ENCODE measurements at regions not wholly inside any gene's neighbourhood (a gene's known extent, or its start where the extent isn't known, plus 50 kb on each side); places are given as distances from the start of the nearest gene placed in this dataset.

GRCh38 chr11:129591527-129591926 lies 215.9 kb downstream of the BARX2 start:
- H2AK5ac ChIP-seq (ENCODE audit: low read length): no peak overlapping the region
- no peak overlapping the region for H3K4me2 ChIP-seq (ENCODE audit: low read length)
- H3K4me1 ChIP-seq (ENCODE audit: control insufficient read depth, low read depth, low read length): peaks cover 29% of the 10 kb centered on the region
- H3K4ac ChIP-seq (ENCODE audit: low read depth, low read length): no peak overlapping the region
- H3K27me3 ChIP-seq (ENCODE audit: insufficient read depth, low read length, poor library complexity): no peaks in the 10 kb centered on the region
- H3K9ac ChIP-seq (ENCODE audit: low read length): no peak overlapping the region
- H3K18ac ChIP-seq (ENCODE audit: low read length): no peak overlapping the region
- H3K23ac ChIP-seq (ENCODE audit: low read length): no peak overlapping the region
- H3K36me3 ChIP-seq (ENCODE audit: control insufficient read depth, insufficient read depth, low read length): no peaks in the 10 kb centered on the region
- H4K5ac ChIP-seq (ENCODE audit: low read length): no peak overlapping the region
- no peak for DNase-seq
- WGBS (ENCODE audit: extremely low coverage, insufficient coverage, low lambda C conversion rate): no CpG with 5 or more reads among the region's 2 CpGs
- H3K4me3 ChIP-seq (ENCODE audit: low read length): no peak overlapping the region
- H2BK120ac ChIP-seq (ENCODE audit: low read depth, low read length): no peak overlapping the region
- no peak overlapping the region for H2BK5ac ChIP-seq (ENCODE audit: low read length)
- H3K27ac ChIP-seq (ENCODE audit: low read depth, low read length): no peak overlapping the region
- H3K79me1 ChIP-seq (ENCODE audit: low read length): no peaks in the 10 kb centered on the region
- H4K8ac ChIP-seq (ENCODE audit: low read depth, low read length): no peak overlapping the region
- H3K56ac ChIP-seq (ENCODE audit: low read length): no peak overlapping the region
- no peak overlapping the region for H2BK15ac ChIP-seq (replicated peaks; ENCODE audit: low read depth)
- H3K79me2 ChIP-seq (ENCODE audit: control insufficient read depth, insufficient read depth, low read length): no peaks in the 10 kb centered on the region

- Histone ChIP-seq H2BK120ac (ENCODE audit: low read depth, low read length) (no peak overlapping the region), H4K5ac (ENCODE audit: low read length) (no peak overlapping the region), H2BK5ac (ENCODE audit: low read length) (no peak overlapping the region), H3K27me3 (ENCODE audit: insufficient read depth, low read length, poor library complexity) (no peaks in the 10 kb centered on the region), H3K4me2 (ENCODE audit: low read length) (no peak overlapping the region), H2AK5ac (ENCODE audit: low read length) (no peak overlapping the region), H3K56ac (ENCODE audit: low read length) (no peak overlapping the region), H3K27ac (ENCODE audit: low read depth, low read length) (no peak overlapping the region), H2BK15ac (replicated peaks; ENCODE audit: low read depth) (peak overlapping the region; percentile 61), H3K79me2 (ENCODE audit: control insufficient read depth, insufficient read depth, low read length) (no peaks in the 10 kb centered on the region), H3K4me3 (ENCODE audit: low read length) (no peak overlapping the region), H4K8ac (ENCODE audit: low read depth, low read length) (no peak overlapping the region), H3K4ac (ENCODE audit: low read depth, low read length) (no peak overlapping the region), H3K79me1 (ENCODE audit: low read length) (no peaks in the 10 kb centered on the region), H3K4me1 (ENCODE audit: control insufficient read depth, low read depth, low read length) (peaks cover 27% of the 10 kb centered on the region), H3K9ac (ENCODE audit: low read length) (no peak overlapping the region), H3K23ac (ENCODE audit: low read length) (no peak overlapping the region), H3K18ac (ENCODE audit: low read length) (no peak overlapping the region), H3K36me3 (ENCODE audit: control insufficient read depth, insufficient read depth, low read length) (no peaks in the 10 kb centered on the region)
- no CpG with 5 or more reads among the region's 8 CpGs for WGBS (ENCODE audit: extremely low coverage, insufficient coverage, low lambda C conversion rate)
- no peak for DNase-seq
Measured at GRCh38 chr11:129592191-129592590, 216.5 kb downstream of the BARX2 start.

- Histone ChIP-seq H3K23ac (ENCODE audit: low read length) (no peak overlapping the region), H3K36me3 (ENCODE audit: control insufficient read depth, insufficient read depth, low read length) (no peaks in the 10 kb centered on the region), H3K4me2 (ENCODE audit: low read length) (no peak overlapping the region), H4K8ac (ENCODE audit: low read depth, low read length) (no peak overlapping the region), H2AK5ac (ENCODE audit: low read length) (no peak overlapping the region), H3K27ac (ENCODE audit: low read depth, low read length) (no peak overlapping the region), H2BK120ac (ENCODE audit: low read depth, low read length) (no peak overlapping the region), H3K79me2 (ENCODE audit: control insufficient read depth, insufficient read depth, low read length) (no peaks in the 10 kb centered on the region), H3K18ac (ENCODE audit: low read length) (peak overlapping the region; percentile 31), H3K9ac (ENCODE audit: low read length) (no peak overlapping the region), H3K4ac (ENCODE audit: low read depth, low read length) (no peak overlapping the region), H3K27me3 (ENCODE audit: insufficient read depth, low read length, poor library complexity) (no peaks in the 10 kb centered on the region), H2BK5ac (ENCODE audit: low read length) (no peak overlapping the region), H3K4me3 (ENCODE audit: low read length) (no peak overlapping the region), H4K5ac (ENCODE audit: low read length) (peak overlapping the region; percentile 16), H3K56ac (ENCODE audit: low read length) (peak overlapping the region; percentile 53), H2BK15ac (replicated peaks; ENCODE audit: low read depth) (no peak overlapping the region), H3K4me1 (ENCODE audit: control insufficient read depth, low read depth, low read length) (peaks cover 25% of the 10 kb centered on the region), H3K79me1 (ENCODE audit: low read length) (no peaks in the 10 kb centered on the region)
- no CpG with 5 or more reads among the region's 2 CpGs for WGBS (ENCODE audit: extremely low coverage, insufficient coverage, low lambda C conversion rate)
- peak; percentile 92 for DNase-seq
Measured at GRCh38 chr11:129593098-129593497, 217.4 kb downstream of the BARX2 start.

- Histone ChIP-seq H2BK120ac (ENCODE audit: low read depth, low read length) (no peak overlapping the region), H3K79me1 (ENCODE audit: low read length) (no peaks in the 10 kb centered on the region), H3K56ac (ENCODE audit: low read length) (no peak overlapping the region), H2BK5ac (ENCODE audit: low read length) (no peak overlapping the region), H3K4me3 (ENCODE audit: low read length) (no peak overlapping the region), H3K4ac (ENCODE audit: low read depth, low read length) (no peak overlapping the region), H3K36me3 (ENCODE audit: control insufficient read depth, insufficient read depth, low read length) (no peaks in the 10 kb centered on the region), H4K5ac (ENCODE audit: low read length) (no peak overlapping the region), H3K27ac (ENCODE audit: low read depth, low read length) (no peak overlapping the region), H3K4me1 (ENCODE audit: control insufficient read depth, low read depth, low read length) (peaks cover 13% of the 10 kb centered on the region), H2BK15ac (replicated peaks; ENCODE audit: low read depth) (no peak overlapping the region), H3K4me2 (ENCODE audit: low read length) (no peak overlapping the region), H3K27me3 (ENCODE audit: insufficient read depth, low read length, poor library complexity) (no peaks in the 10 kb centered on the region), H3K18ac (ENCODE audit: low read length) (no peak overlapping the region), H4K8ac (ENCODE audit: low read depth, low read length) (no peak overlapping the region), H3K79me2 (ENCODE audit: control insufficient read depth, insufficient read depth, low read length) (no peaks in the 10 kb centered on the region), H3K23ac (ENCODE audit: low read length) (no peak overlapping the region), H2AK5ac (ENCODE audit: low read length) (no peak overlapping the region), H3K9ac (ENCODE audit: low read length) (no peak overlapping the region)
- no CpG with 5 or more reads among the region's 9 CpGs for WGBS (ENCODE audit: extremely low coverage, insufficient coverage, low lambda C conversion rate)
- peak; percentile 46 for DNase-seq
Measured at GRCh38 chr11:129595038-129595962, 219.7 kb downstream of the BARX2 start.

- Histone ChIP-seq H4K8ac (ENCODE audit: low read depth, low read length) (no peak overlapping the region), H3K18ac (ENCODE audit: low read length) (no peak overlapping the region), H2BK120ac (ENCODE audit: low read depth, low read length) (no peak overlapping the region), H3K4me3 (ENCODE audit: low read length) (no peak overlapping the region), H3K9ac (ENCODE audit: low read length) (no peak overlapping the region), H3K79me1 (ENCODE audit: low read length) (no peaks in the 10 kb centered on the region), H3K4ac (ENCODE audit: low read depth, low read length) (no peak overlapping the region), H3K4me2 (ENCODE audit: low read length) (no peak overlapping the region), H3K56ac (ENCODE audit: low read length) (no peak overlapping the region), H3K23ac (ENCODE audit: low read length) (no peak overlapping the region), H3K4me1 (ENCODE audit: control insufficient read depth, low read depth, low read length) (peaks cover 6% of the 10 kb centered on the region), H4K5ac (ENCODE audit: low read length) (no peak overlapping the region), H2BK15ac (replicated peaks; ENCODE audit: low read depth) (no peak overlapping the region), H3K27ac (ENCODE audit: low read depth, low read length) (no peak overlapping the region), H2BK5ac (ENCODE audit: low read length) (no peak overlapping the region), H3K27me3 (ENCODE audit: insufficient read depth, low read length, poor library complexity) (no peaks in the 10 kb centered on the region), H2AK5ac (ENCODE audit: low read length) (peak overlapping the region; percentile 18), H3K79me2 (ENCODE audit: control insufficient read depth, insufficient read depth, low read length) (no peaks in the 10 kb centered on the region), H3K36me3 (ENCODE audit: control insufficient read depth, insufficient read depth, low read length) (no peaks in the 10 kb centered on the region)
- no peak for DNase-seq
- WGBS (ENCODE audit: extremely low coverage, insufficient coverage, low lambda C conversion rate): no CpG with 5 or more reads among the region's 4 CpGs
Measured at GRCh38 chr11:129596351-129596750, 219.3 kb upstream of the TMEM45B start.
